ENCODE measurements at regions not wholly inside any gene's neighbourhood (a gene's known extent, or its start where the extent isn't known, plus 50 kb on each side); places are given as distances from the start of the nearest gene placed in this dataset.

- no peak for DNase-seq
These were observed 141.0 kb downstream of the PTPN11 start for GRCh38 chr12:112559784-112560183.

GRCh38 chr12:112564160-112564784, 145.5 kb downstream of the PTPN11 start:
- no peak for DNase-seq

DNA sequence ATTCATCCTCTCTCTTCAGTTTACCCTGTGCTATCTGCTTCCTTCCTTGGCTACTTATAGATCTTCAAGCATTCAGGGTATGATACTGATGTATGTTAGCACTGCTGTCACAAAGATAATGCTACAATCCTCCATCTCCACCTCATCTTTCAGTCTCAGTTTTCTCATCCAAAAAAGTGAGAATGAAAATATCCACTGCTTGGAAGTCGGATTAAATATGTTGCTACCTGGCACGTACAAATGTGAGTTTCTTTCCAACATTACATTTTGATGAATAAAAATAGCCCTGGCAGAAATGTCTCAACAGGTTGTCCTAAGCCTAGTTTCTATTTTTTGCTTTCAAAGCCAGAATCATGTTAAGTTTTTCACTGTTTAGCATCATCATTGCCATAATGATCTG, 149.9 kb downstream of the PTPN11 start:
- DNase-seq, result no peak

DNA sequence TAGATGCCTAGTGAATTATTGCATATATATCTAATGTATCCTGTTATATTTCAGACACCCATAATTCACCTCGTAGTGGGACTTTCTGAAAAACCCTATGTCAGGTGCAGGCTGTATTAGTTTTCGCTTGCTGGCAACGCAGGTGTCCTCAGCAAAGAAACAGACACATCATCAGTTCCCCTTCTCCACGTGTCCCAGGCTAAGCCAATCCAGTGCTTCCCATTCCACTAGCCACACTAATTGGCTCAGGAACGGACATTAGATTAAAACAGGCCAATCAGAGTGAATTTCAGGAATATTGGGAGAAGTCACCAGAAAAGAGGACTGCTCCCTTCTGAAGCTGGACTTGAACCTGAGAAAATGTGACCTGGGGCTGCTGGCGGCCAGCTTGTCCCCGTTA, 151.3 kb downstream of the PTPN11 start:
- no peak for DNase-seq

- no peak for DNase-seq
These were observed 154.4 kb downstream of the PTPN11 start for GRCh38 chr12:112573141-112573540.

DNA sequence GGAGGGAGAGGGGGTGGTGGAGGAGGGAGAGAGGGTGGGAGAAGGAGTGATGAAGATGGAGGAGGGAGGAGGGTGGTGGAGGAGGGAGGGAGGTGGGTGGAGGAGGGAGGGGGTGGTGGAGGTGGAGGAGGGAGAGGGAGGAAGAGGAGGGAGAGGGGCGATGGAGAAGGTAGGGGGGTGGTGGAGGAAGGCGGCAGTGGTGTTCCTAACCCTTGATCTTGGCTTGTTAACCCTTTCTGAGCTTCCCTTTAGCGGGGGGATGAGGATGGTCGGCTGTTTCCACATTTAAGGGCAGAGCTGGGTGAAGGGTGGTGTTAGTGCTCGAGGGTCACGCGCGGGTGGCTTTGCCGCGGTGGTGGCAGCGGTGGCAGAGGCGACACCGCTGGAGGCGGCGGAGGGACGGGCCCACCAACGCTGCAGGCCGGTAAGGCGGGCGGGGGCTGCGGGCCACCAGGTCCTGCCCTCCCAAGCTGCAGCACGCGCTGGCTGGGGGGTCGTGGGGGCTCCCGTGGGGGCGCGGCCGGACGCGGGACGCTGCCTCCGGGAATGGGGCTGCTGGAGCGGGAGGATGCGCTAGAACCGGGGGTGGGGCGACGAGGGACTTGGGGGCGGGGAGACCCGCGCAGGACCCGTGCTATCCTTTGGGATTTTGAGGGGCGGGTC, 156.3 kb downstream of the PTPN11 start:
- no peak for DNase-seq

GRCh38 chr12:112575559-112576067, 156.9 kb downstream of the PTPN11 start:
- no peak for DNase-seq

GRCh38 chr12:112577473-112578329, 159.0 kb downstream of the PTPN11 start:
- DNase-seq, result peak; percentile 3

DNA sequence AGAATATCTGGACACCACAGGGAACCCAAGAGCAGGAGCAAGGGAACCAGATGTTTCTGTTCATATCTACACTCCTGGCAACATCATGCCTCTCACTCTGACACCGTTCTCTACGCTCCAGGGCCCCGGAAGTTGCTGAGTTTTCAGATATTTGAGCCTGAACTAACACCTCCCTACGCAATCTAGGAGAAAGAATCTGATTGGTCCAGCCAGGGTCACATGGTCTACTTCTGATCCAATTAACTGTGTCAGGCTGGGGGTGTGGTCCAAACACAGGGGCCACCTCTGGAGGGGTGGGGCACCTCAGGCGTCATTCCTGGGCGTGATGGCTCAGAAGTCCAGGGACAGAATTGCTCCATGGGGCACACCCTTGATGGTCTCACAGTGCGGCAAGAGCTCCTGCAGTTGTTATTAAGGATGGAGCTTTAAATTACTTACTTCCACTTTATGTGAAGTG, 165.5 kb downstream of the PTPN11 start:
- no peak for DNase-seq

DNA sequence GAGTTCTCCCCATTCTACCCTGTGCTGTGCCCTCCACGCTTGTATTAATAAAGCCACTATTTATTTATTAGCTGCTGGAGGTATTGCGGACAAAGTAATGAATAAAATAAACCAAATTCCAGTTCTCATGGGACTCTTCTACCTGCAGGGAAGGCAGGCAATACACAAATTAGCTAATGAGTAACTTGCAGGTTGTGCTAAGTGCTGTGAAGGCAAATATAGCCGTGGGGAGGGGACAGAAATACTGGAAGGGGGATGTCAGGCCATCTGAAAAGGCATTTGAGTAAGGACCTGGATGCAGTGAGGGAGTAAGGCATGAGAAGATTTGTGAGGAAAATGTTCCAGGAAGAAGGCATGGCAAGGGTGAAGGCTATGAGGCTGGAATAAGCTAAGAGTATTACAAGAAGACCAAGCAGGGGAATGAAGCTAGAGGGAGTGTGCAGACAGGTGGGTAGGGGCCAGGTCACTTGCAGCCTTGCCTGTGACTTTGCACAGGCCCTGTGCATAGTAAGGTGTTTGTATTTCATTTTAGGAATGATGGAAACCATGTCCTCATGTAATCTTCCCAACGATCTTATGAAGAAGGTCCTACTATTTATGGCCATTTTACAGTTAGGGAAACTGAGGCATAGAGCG, 167.5 kb downstream of the PTPN11 start:
- DNase-seq, result no peak

- DNase-seq, result no peak
These were observed 170.5 kb downstream of the PTPN11 start for GRCh38 chr12:112589275-112589674.

GRCh38 chr12:112590281-112590680, 171.5 kb downstream of the PTPN11 start:
- DNase-seq, result no peak

DNA sequence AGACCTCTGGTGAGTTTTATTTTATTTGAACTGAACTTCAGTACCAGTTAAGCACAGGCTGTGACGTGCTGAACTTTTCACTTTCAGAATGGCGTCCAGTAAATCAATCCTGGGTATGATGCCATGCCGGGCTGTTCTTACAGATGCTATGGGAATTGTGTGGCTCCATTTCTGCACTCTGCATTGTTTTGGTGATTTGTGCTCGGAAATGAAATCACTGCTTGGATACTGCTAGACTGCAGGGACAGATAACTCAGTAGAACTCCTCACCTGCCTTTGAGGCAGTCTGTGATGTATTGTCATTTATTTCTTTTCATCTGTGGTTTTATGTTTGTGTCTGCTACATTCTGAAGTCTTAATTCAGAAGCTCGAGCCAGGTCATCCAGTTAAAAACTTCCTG, 172.7 kb downstream of the PTPN11 start:
- DNase-seq, result no peak

DNA sequence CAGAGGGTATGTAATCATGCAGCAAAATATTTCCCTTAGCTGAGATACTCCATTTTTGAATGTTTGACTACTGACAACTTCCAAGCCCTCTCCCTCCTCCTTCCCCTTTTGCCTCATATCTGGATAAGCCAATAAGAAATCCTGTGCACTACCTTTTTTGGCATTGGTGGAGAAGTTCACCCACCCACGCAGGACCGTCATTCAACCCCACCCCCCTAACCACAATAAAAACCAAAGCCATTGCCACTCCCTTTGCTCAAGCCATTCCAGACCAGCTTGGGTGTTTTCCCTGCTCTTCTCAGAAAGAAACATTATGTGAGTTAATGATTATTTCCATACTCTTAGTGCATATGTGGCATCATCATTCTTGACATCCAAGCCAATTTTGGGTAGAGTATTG, 176.7 kb downstream of the PTPN11 start:
- no peak for DNase-seq

DNA sequence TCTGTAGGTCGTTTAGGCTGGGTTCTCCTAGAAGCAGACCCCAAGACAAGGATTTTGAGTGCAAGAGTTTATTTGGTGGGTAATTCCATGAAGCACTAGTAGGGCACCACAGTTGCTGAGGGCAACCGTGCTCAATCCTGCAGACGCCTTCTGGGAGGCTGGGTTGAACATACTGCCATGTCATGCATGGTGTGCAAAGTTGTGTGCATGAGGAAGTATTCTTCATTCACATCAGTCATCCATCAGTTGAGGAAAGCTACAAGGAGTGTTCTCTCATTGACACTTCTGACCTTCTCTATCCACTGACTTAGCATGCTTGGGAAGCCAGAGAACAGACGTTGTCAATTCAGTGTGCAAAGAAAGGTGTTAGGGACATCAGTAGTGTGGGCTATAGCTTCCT, 179.2 kb downstream of the PTPN11 start:
- DNase-seq, result no peak

- no peak for DNase-seq
These were observed 179.9 kb downstream of the PTPN11 start for GRCh38 chr12:112598626-112599025.

GRCh38 chr12:112599871-112600270, 181.1 kb downstream of the PTPN11 start:
- no peak for DNase-seq

GRCh38 chr12:112602150-112602549, 183.4 kb downstream of the PTPN11 start:
- DNase-seq, result no peak

- no peak for DNase-seq
These were observed 184.8 kb upstream of the RPH3A start for GRCh38 chr12:112606611-112607365.

- DNase-seq, result no peak
These were observed 184.1 kb upstream of the RPH3A start for GRCh38 chr12:112607427-112607826.

- DNase-seq, result peak; percentile 7
These were observed 179.6 kb upstream of the RPH3A start for GRCh38 chr12:112611908-112612307.

DNA sequence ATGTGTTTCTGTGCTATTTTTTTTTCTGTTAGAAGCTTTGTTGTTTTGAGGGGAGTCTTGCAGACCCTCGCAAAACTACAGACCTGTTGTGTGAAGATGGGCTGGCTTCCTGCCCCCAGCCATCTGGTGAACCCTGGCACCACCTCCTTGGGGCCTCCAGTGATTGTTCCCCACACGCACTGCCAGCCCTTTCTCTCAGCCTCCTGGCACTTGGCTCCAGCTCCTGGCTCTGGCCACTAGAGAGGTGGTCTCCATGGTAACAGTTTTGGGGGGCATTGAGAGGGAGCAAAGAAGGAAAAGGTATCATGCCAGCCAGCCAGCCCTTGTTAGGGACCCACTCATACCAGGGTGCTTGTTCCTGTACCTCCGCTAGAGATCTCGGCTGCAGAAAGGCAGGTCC, 176.4 kb upstream of the RPH3A start:
- DNase-seq, result no peak

Measured in eye (tissue), 1 donor.